ENCODE measurements at regions not wholly inside any gene's neighbourhood (a gene's known extent, or its start where the extent isn't known, plus 50 kb on each side); places are given as distances from the start of the nearest gene placed in this dataset.
"Not testable (repeated sequence)": the region's sequence is repeated elsewhere in the genome, so short reads cannot be mapped to it uniquely, and the experiment has no call there.

GRCh38 chr6:50410579-50410978, 302.7 kb upstream of the TFAP2D start:
- 30 to 38% methylated on average over 1 of the region's 1 CpG for WGBS, 2 donors
- ATAC-seq, result no peak
- Histone ChIP-seq H3K36me3 (replicated peaks in 1 of 2; ENCODE audit: insufficient read depth in 1 of 2, low read depth in 2 of 2) (no peaks in the 10 kb centered on the region), H3K27me3 (no peaks in the 10 kb centered on the region), H3K4me3 (no peak overlapping the region), H3K9me3 (no peaks in the 10 kb centered on the region), H3K27ac (no peak overlapping the region), H3K4me1 (no peaks in the 10 kb centered on the region)
- TF ChIP-seq POLR2A (IDR thresholded peaks at IDR 0.05), result no peak
- TF ChIP-seq CTCF (IDR thresholded peaks at IDR 0.05), result no peak
- intact Hi-C loops (cut with DNase I), result no loop called here
- no peak for DNase-seq

GRCh38 chr6:50421041-50421440, 292.3 kb upstream of the TFAP2D start:
- intact Hi-C loops (cut with DNase I); H3K4me3 ChIP-seq; ATAC-seq; H3K27me3 ChIP-seq; H3K9me3 ChIP-seq; H3K36me3 ChIP-seq (replicated peaks in 1 of 2; ENCODE audit: insufficient read depth in 1 of 2, low read depth in 2 of 2); H3K27ac ChIP-seq; H3K4me1 ChIP-seq; DNase-seq: not testable (repeated sequence)
- WGBS, 2 donors, result 55 to 72% methylated on average over 8 of the region's 8 CpGs

- H3K4me3 ChIP-seq, result no peak overlapping the region
- WGBS, 2 donors, result 49 to 77% methylated on average over 4 of the region's 4 CpGs
- H3K36me3 ChIP-seq (replicated peaks in 1 of 2; ENCODE audit: insufficient read depth in 1 of 2, low read depth in 2 of 2), result no peaks in the 10 kb centered on the region
- TF ChIP-seq CTCF (IDR thresholded peaks at IDR 0.05) (no peak), POLR2A (IDR thresholded peaks at IDR 0.05) (no peak)
- ATAC-seq (no peak), DNase-seq (no peak)
- no peak overlapping the region for H3K27ac ChIP-seq
- no peaks in the 10 kb centered on the region for H3K4me1 ChIP-seq
- intact Hi-C loops (cut with DNase I), result no loop called here
- no peaks in the 10 kb centered on the region for H3K27me3 ChIP-seq
- no peaks in the 10 kb centered on the region for H3K9me3 ChIP-seq
These were observed 286.1 kb upstream of the TFAP2D start for GRCh38 chr6:50427267-50427666.

GRCh38 chr6:50437901-50438300, 275.4 kb upstream of the TFAP2D start:
- ATAC-seq (no peak), DNase-seq (no peak)
- Histone ChIP-seq H3K4me1 (no peaks in the 10 kb centered on the region), H3K4me3 (no peak overlapping the region), H3K9me3 (no peaks in the 10 kb centered on the region), H3K36me3 (replicated peaks in 1 of 2; ENCODE audit: insufficient read depth in 1 of 2, low read depth in 2 of 2) (no peaks in the 10 kb centered on the region), H3K27me3 (no peaks in the 10 kb centered on the region), H3K27ac (no peak overlapping the region)
- TF ChIP-seq POLR2A (IDR thresholded peaks at IDR 0.05), result no peak
- TF ChIP-seq CTCF (IDR thresholded peaks at IDR 0.05), result no peak
- WGBS, 2 donors, result 57 to 65% methylated on average over 1 of the region's 1 CpG
- intact Hi-C loops (cut with DNase I), result no loop called here

GRCh38 chr6:50442531-50443040, 270.7 kb upstream of the TFAP2D start:
- 71 to 85% methylated on average over 4 of the region's 4 CpGs for WGBS, 2 donors
- TF ChIP-seq POLR2A (IDR thresholded peaks at IDR 0.05), result no peak
- no peak for TF ChIP-seq CTCF (IDR thresholded peaks at IDR 0.05)
- Histone ChIP-seq H3K36me3 (replicated peaks in 1 of 2; ENCODE audit: insufficient read depth in 1 of 2, low read depth in 2 of 2) (no peaks in the 10 kb centered on the region), H3K9me3 (no peaks in the 10 kb centered on the region), H3K27ac (no peak overlapping the region), H3K27me3 (no peaks in the 10 kb centered on the region), H3K4me3 (no peak overlapping the region), H3K4me1 (no peaks in the 10 kb centered on the region)
- DNase-seq (no peak), ATAC-seq (no peak)
- intact Hi-C loops (cut with DNase I), result no loop called here

Measured in body of pancreas (tissue), 4 donors.